Glutamatergic neuron (in vitro differentiated cells): ENCODE measurements at regions not wholly inside any gene's neighbourhood (a gene's known extent, or its start where the extent isn't known, plus 50 kb on each side); places are given as distances from the start of the nearest gene placed in this dataset.
"Not testable (repeated sequence)": the region's sequence is repeated elsewhere in the genome, so short reads cannot be mapped to it uniquely, and the experiment has no call there.

Experiments
- DNase-seq: peaks from one replicate; pipeline ENCODE4 v3.0.0; 2022
- H3K27ac Mint-ChIP-seq: one replicate; pipeline ENCODE4 v1.8.0; 2020; ENCODE audit warnings: mild to moderate bottlenecking, mixed read lengths, inconsistent platforms; ENCODE audit not compliant: unreplicated experiment
- H3K27me3 Mint-ChIP-seq: one replicate; pipeline ENCODE4 v1.8.0; 2020; ENCODE audit warnings: mild to moderate bottlenecking, moderate library complexity, mixed read lengths, inconsistent platforms; ENCODE audit not compliant: unreplicated experiment
- H3K36me3 Mint-ChIP-seq: one replicate; pipeline ENCODE4 v1.8.0; 2020; ENCODE audit warnings: mild to moderate bottlenecking, mixed read lengths, inconsistent platforms; ENCODE audit not compliant: unreplicated experiment
- H3K4me1 Mint-ChIP-seq: one replicate; pipeline ENCODE4 v1.8.0; 2020; ENCODE audit warnings: mild to moderate bottlenecking, low read depth, mixed read lengths, inconsistent platforms; ENCODE audit not compliant: unreplicated experiment
- H3K4me3 Mint-ChIP-seq: one replicate; pipeline ENCODE4 v1.8.0; 2020; ENCODE audit warnings: mild to moderate bottlenecking, mixed read lengths, inconsistent platforms; ENCODE audit not compliant: unreplicated experiment
- H3K9me3 Mint-ChIP-seq: one replicate; pipeline ENCODE4 v1.8.0; 2020; ENCODE audit warnings: mild to moderate bottlenecking, moderate library complexity, mixed read lengths, inconsistent platforms; ENCODE audit not compliant: unreplicated experiment
- CTCF ChIP-seq: fragments of 200-600 bp; sonication (generic); IDR thresholded peaks from one replicate; pipeline ENCODE4 v1.5.0; 2021; ENCODE audit not compliant: partially characterized antibody, unreplicated experiment

GRCh38 chr1:38187552-38187951, 141.0 kb upstream of the POU3F1 start:
- H3K4me3 Mint-ChIP-seq: no peak overlapping the region
- DNase-seq: no peak
- H3K9me3 Mint-ChIP-seq: peaks cover 1% of the 10 kb centered on the region
- H3K4me1 Mint-ChIP-seq: peaks cover 17% of the 10 kb centered on the region
- no peaks in the 10 kb centered on the region for H3K27me3 Mint-ChIP-seq
- TF ChIP-seq CTCF: no peak
- no peaks in the 10 kb centered on the region for H3K36me3 Mint-ChIP-seq
- no peak overlapping the region for H3K27ac Mint-ChIP-seq

GRCh38 chr1:38186566-38186965, 140.0 kb upstream of the POU3F1 start:
- H3K4me1 Mint-ChIP-seq: peaks cover 12% of the 10 kb centered on the region
- TF ChIP-seq CTCF: no peak
- DNase-seq: no peak
- H3K27ac Mint-ChIP-seq: no peak overlapping the region
- no peak overlapping the region for H3K4me3 Mint-ChIP-seq
- H3K36me3 Mint-ChIP-seq: no peaks in the 10 kb centered on the region
- peaks cover 1% of the 10 kb centered on the region for H3K9me3 Mint-ChIP-seq
- no peaks in the 10 kb centered on the region for H3K27me3 Mint-ChIP-seq

GRCh38 chr1:38185913-38186312, 139.3 kb upstream of the POU3F1 start:
- DNase-seq: no peak
- no peaks in the 10 kb centered on the region for H3K36me3 Mint-ChIP-seq
- H3K9me3 Mint-ChIP-seq: peaks cover 1% of the 10 kb centered on the region
- H3K4me3 Mint-ChIP-seq: no peak overlapping the region
- no peak for TF ChIP-seq CTCF
- no peaks in the 10 kb centered on the region for H3K27me3 Mint-ChIP-seq
- peaks cover 5% of the 10 kb centered on the region for H3K4me1 Mint-ChIP-seq
- no peak overlapping the region for H3K27ac Mint-ChIP-seq

GRCh38 chr1:38183747-38184146, 137.2 kb upstream of the POU3F1 start:
- no peak for TF ChIP-seq CTCF
- H3K27me3 Mint-ChIP-seq: no peaks in the 10 kb centered on the region
- peaks cover 5% of the 10 kb centered on the region for H3K4me1 Mint-ChIP-seq
- peaks cover 3% of the 10 kb centered on the region for H3K9me3 Mint-ChIP-seq
- H3K4me3 Mint-ChIP-seq: no peak overlapping the region
- no peak overlapping the region for H3K27ac Mint-ChIP-seq
- H3K36me3 Mint-ChIP-seq: no peaks in the 10 kb centered on the region
- DNase-seq: no peak

- TF ChIP-seq CTCF: no peak
- no peak overlapping the region for H3K27ac Mint-ChIP-seq
- no peak overlapping the region for H3K4me3 Mint-ChIP-seq
Measured at GRCh38 chr1:38183096-38183495, 136.5 kb upstream of the POU3F1 start.

GRCh38 chr1:38180388-38180787, 133.8 kb upstream of the POU3F1 start:
- DNase-seq, H3K36me3 Mint-ChIP-seq, H3K27ac Mint-ChIP-seq, H3K27me3 Mint-ChIP-seq, H3K9me3 Mint-ChIP-seq, H3K4me3 Mint-ChIP-seq, H3K4me1 Mint-ChIP-seq: not testable (repeated sequence)

More at GRCh38 chr1:38183096-38183495, 136.5 kb upstream of the POU3F1 start:
- Mint-ChIP-seq H3K27me3 (no peaks in the 10 kb centered on the region), H3K36me3 (no peaks in the 10 kb centered on the region), H3K9me3 (peaks cover 3% of the 10 kb centered on the region), H3K4me1 (peaks cover 5% of the 10 kb centered on the region)
- no peak for DNase-seq
